Gastroesophageal sphincter (tissue), 3 donors: ENCODE measurements at regions not wholly inside any gene's neighbourhood (a gene's known extent, or its start where the extent isn't known, plus 50 kb on each side); places are given as distances from the start of the nearest gene placed in this dataset.

Experiments
- CTCF ChIP-seq, 4 experiments: fragments of 200-600 bp in 2 of 4; fragments of 450-650 bp in 2 of 4; sonication (generic) in 1 of 4; IDR thresholded peaks; one replicate each; pipeline ENCODE4 v1.5.1; 2017 to 2019; ENCODE audit warnings: antibody characterized with exemption in 4 of 4, mild to moderate bottlenecking in 2 of 4, moderate library complexity in 2 of 4
- POLR2A ChIP-seq, 2 donors: fragments of 450-650 bp; IDR thresholded peaks; one replicate each; pipeline ENCODE4 v1.6.1; 2017; ENCODE audit warnings: antibody characterized with exemption in 2 of 2, mild to moderate bottlenecking in 2 of 2, moderate library complexity in 1 of 2
- POLR2AphosphoS5 ChIP-seq: sonication (generic); formaldehyde crosslinking; IDR thresholded peaks from one replicate; pipeline ENCODE4 v1.6.1; 2017; ENCODE audit warnings: antibody characterized with exemption

- TF ChIP-seq POLR2AphosphoS5 (no peak), POLR2A (IDR thresholded peaks at IDR 0.05) (no peak), CTCF (IDR thresholded peaks at IDR 0.05) (no peak)
Observed at GRCh38 chr10:129210876-129211275, 256.2 kb upstream of the MGMT start.
